ENCODE measurements at regions not wholly inside any gene's neighbourhood (a gene's known extent, or its start where the extent isn't known, plus 50 kb on each side); places are given as distances from the start of the nearest gene placed in this dataset.

DNA sequence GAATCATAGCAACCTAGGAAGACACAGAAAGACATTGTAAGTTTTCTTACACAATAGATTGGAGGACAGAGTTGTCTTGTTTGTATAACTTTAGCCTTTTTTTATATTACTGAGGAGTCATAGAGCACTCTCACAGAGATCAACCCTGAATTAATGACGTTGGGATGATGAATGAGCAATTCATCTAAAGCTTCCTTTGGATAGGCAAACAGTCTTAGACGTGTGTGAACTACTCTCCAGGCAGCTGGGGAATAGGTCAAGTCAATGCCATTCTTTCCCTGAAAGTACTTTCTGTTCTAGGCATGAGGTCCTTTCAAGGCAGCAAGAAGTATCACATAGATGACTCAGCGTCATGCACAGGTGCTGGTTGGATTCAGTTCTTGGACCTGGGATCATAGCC lies 369.1 kb upstream of the NOVA1 start:
- Histone ChIP-seq H3K18ac (ENCODE audit: low read length) (no peak overlapping the region), H2BK5ac (ENCODE audit: low read depth, low read length, poor library complexity) (no peak overlapping the region), H3K4me2 (ENCODE audit: low read length) (no peak overlapping the region), H2AK5ac (ENCODE audit: low read length) (no peak overlapping the region), H3K23ac (ENCODE audit: low read length) (no peak overlapping the region), H3K14ac (ENCODE audit: low read length) (no peak overlapping the region), H3K4me3 (ENCODE audit: low read depth, low read length) (no peak overlapping the region), H4K91ac (ENCODE audit: low read depth, low read length) (no peak overlapping the region), H3K4ac (ENCODE audit: low read depth, low read length) (no peak overlapping the region), H3K9ac (ENCODE audit: low read length) (no peak overlapping the region), H3K79me2 (ENCODE audit: control insufficient read depth, insufficient read depth, low read length, poor library complexity) (no peaks in the 10 kb centered on the region), H3K27me3 (ENCODE audit: insufficient read depth, low read length) (no peaks in the 10 kb centered on the region), H3K9me3 (ENCODE audit: insufficient read depth, low read depth, low read length) (no peaks in the 10 kb centered on the region), H3K79me1 (ENCODE audit: low read length) (no peaks in the 10 kb centered on the region), H2BK120ac (ENCODE audit: insufficient read depth, low read length, poor library complexity) (no peak overlapping the region), H3K27ac (ENCODE audit: low read depth, low read length) (no peak overlapping the region), H4K12ac (ENCODE audit: low read depth, low read length) (no peak overlapping the region), H4K8ac (ENCODE audit: low read depth, low read length) (no peak overlapping the region), H3K4me1 (ENCODE audit: control insufficient read depth in 1 of 2, insufficient read depth in 2 of 2, low read length in 2 of 2) (no peaks in the 10 kb centered on the region), H2AFZ (ENCODE audit: insufficient read depth, low read length, poor library complexity) (no peak overlapping the region), H3K36me3 (ENCODE audit: control insufficient read depth in 1 of 2, insufficient read depth in 2 of 2, low read length in 2 of 2) (no peaks in the 10 kb centered on the region), H2BK12ac (ENCODE audit: low read length) (no peak overlapping the region)
- WGBS (ENCODE audit: extremely low coverage, insufficient coverage, insufficient read length), result no CpG with 5 or more reads among the region's 3 CpGs
- peak in 1 of 2 donors; percentile 36 for DNase-seq

DNA sequence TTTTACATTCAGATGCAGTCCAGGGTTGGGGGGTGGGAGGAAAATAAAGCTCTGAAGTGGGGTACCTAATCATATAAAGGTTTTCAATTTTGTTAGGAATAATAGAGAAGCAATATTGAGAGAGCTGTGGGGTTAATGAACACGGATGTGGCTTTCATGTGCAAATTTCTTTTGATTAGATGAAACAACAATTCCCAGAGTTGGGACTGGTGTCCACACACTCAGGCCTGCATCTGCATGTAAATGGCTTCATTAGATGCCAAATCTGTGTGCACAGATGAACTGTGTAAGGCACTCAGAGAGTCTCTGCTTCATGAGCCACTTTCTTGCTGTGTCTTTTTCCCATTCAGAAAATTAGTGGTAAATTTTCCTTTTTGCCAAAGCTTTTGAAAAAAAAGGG lies 377.1 kb upstream of the NOVA1 start:
- Histone ChIP-seq H2BK120ac (ENCODE audit: insufficient read depth, low read length, poor library complexity) (no peak overlapping the region), H3K4me2 (ENCODE audit: low read length) (no peak overlapping the region), H2BK5ac (ENCODE audit: low read depth, low read length, poor library complexity) (no peak overlapping the region), H3K9ac (ENCODE audit: low read length) (no peak overlapping the region), H3K4me1 (ENCODE audit: control insufficient read depth in 1 of 2, insufficient read depth in 2 of 2, low read length in 2 of 2) (no peaks in the 10 kb centered on the region), H2AK5ac (ENCODE audit: low read length) (no peak overlapping the region), H4K8ac (ENCODE audit: low read depth, low read length) (no peak overlapping the region), H3K4ac (ENCODE audit: low read depth, low read length) (no peak overlapping the region), H2BK12ac (ENCODE audit: low read length) (no peak overlapping the region), H3K79me2 (ENCODE audit: control insufficient read depth, insufficient read depth, low read length, poor library complexity) (no peaks in the 10 kb centered on the region), H3K4me3 (ENCODE audit: low read depth, low read length) (no peak overlapping the region), H3K23ac (ENCODE audit: low read length) (no peak overlapping the region), H3K27ac (ENCODE audit: low read depth, low read length) (no peak overlapping the region), H3K27me3 (ENCODE audit: insufficient read depth, low read length) (no peaks in the 10 kb centered on the region), H3K14ac (ENCODE audit: low read length) (no peak overlapping the region), H3K9me3 (ENCODE audit: insufficient read depth, low read depth, low read length) (no peaks in the 10 kb centered on the region), H4K91ac (ENCODE audit: low read depth, low read length) (no peak overlapping the region), H4K12ac (ENCODE audit: low read depth, low read length) (no peak overlapping the region), H3K18ac (ENCODE audit: low read length) (no peak overlapping the region), H3K36me3 (ENCODE audit: control insufficient read depth in 1 of 2, insufficient read depth in 2 of 2, low read length in 2 of 2) (no peaks in the 10 kb centered on the region), H3K79me1 (ENCODE audit: low read length) (no peaks in the 10 kb centered on the region), H2AFZ (ENCODE audit: insufficient read depth, low read length, poor library complexity) (no peak overlapping the region)
- WGBS (ENCODE audit: extremely low coverage, insufficient coverage, insufficient read length), result no CpG with 5 or more reads among the region's 1 CpG
- DNase-seq, result no peak

DNA sequence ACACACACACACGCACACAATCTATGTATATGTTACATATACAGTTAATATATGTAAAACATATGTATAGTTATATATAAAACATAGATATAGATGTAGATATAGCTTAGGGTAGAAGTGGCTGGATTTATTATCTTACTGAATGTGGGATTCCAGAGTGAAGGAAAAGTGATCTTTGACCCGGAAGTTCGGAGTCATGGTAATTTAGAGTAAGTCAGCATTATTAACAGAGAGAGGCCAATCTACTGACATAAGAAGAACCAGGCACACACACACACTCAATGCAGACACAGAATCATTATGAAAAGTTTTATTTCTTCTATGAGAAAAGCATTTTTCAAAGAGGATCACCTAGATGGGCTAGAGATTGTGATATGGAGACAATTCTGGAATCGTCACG lies 384.2 kb upstream of the NOVA1 start:
- no peak overlapping the region for H3K4me3 ChIP-seq (ENCODE audit: low read depth, low read length)

DNA sequence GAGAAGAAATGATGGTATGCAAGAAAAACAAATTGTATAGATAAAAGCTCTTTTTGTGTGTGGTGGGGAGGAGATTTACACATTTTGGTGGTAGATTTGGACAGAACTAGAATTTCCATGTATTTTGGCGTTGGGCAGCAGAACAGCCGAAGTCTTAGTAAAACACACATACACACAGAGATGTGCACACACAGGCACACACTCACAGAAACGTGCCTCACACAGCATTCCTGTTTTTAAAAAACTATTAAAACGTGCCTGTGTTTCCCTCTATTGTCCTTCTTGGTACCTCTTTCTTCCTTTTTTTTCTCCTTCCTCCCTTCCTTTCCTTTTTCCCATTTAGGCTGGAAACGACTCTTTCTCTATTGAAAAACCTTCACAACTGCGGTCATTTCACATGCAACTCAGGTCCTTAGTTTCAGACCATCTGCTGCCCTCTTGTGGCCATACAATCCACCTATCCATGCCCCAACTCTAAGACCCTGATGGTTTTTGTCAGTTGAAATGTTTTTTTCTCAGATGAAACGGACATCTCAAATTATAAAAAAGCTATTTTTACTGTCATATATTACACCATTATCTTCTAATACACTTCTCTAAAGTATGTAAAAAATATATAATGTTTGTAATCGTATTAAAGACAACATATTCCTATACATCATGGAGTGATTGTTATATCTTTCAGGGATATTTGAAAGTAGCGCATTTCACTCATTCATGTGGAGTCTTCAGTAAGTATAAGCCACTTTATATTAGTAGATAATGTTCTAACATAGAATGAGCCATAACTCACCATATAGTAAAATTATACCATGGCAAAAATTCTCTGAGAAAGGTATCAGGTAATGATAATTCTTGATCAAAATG lies 386.7 kb upstream of the NOVA1 start:
- H3K27ac ChIP-seq (ENCODE audit: low read depth, low read length), result no peak overlapping the region
- no peak overlapping the region for H3K23ac ChIP-seq (ENCODE audit: low read length)
- WGBS (ENCODE audit: extremely low coverage, insufficient coverage, insufficient read length), result no CpG with 5 or more reads among the region's 9 CpGs
- H3K79me2 ChIP-seq (ENCODE audit: control insufficient read depth, insufficient read depth, low read length, poor library complexity), result no peaks in the 10 kb centered on the region
- no peak overlapping the region for H4K91ac ChIP-seq (ENCODE audit: low read depth, low read length)
- H3K14ac ChIP-seq (ENCODE audit: low read length), result no peak overlapping the region
- no peak overlapping the region for H3K18ac ChIP-seq (ENCODE audit: low read length)
- H4K12ac ChIP-seq (ENCODE audit: low read depth, low read length), result no peak overlapping the region
- no peak overlapping the region for H2AK5ac ChIP-seq (ENCODE audit: low read length)
- no peak overlapping the region for H2BK120ac ChIP-seq (ENCODE audit: insufficient read depth, low read length, poor library complexity)
- no peaks in the 10 kb centered on the region for H3K79me1 ChIP-seq (ENCODE audit: low read length)
- H4K8ac ChIP-seq (ENCODE audit: low read depth, low read length), result no peak overlapping the region
- no peak overlapping the region for H3K9ac ChIP-seq (ENCODE audit: low read length)
- DNase-seq, result peak; percentile 14 to 64
- H3K4ac ChIP-seq (ENCODE audit: low read depth, low read length), result no peak overlapping the region
- no peak overlapping the region for H2AFZ ChIP-seq (ENCODE audit: insufficient read depth, low read length, poor library complexity)
- no peaks in the 10 kb centered on the region for H3K36me3 ChIP-seq (ENCODE audit: control insufficient read depth in 1 of 2, insufficient read depth in 2 of 2, low read length in 2 of 2)
- H3K27me3 ChIP-seq (ENCODE audit: insufficient read depth, low read length), result no peaks in the 10 kb centered on the region
- H3K4me1 ChIP-seq (ENCODE audit: control insufficient read depth in 1 of 2, insufficient read depth in 2 of 2, low read length in 2 of 2), result no peaks in the 10 kb centered on the region
- no peak overlapping the region for H3K4me2 ChIP-seq (ENCODE audit: low read length)
- no peaks in the 10 kb centered on the region for H3K9me3 ChIP-seq (ENCODE audit: insufficient read depth, low read depth, low read length)
- H3K4me3 ChIP-seq (ENCODE audit: low read depth, low read length), result no peak overlapping the region
- H2BK12ac ChIP-seq (ENCODE audit: low read length), result no peak overlapping the region
- no peak overlapping the region for H2BK5ac ChIP-seq (ENCODE audit: low read depth, low read length, poor library complexity)

More for the DNA sequence above, 384.2 kb upstream of the NOVA1 start:
- Histone ChIP-seq H3K36me3 (ENCODE audit: control insufficient read depth in 1 of 2, insufficient read depth in 2 of 2, low read length in 2 of 2) (no peaks in the 10 kb centered on the region), H4K8ac (ENCODE audit: low read depth, low read length) (no peak overlapping the region), H4K91ac (ENCODE audit: low read depth, low read length) (no peak overlapping the region), H2BK12ac (ENCODE audit: low read length) (no peak overlapping the region), H3K79me1 (ENCODE audit: low read length) (no peaks in the 10 kb centered on the region), H2AFZ (ENCODE audit: insufficient read depth, low read length, poor library complexity) (no peak overlapping the region), H2BK5ac (ENCODE audit: low read depth, low read length, poor library complexity) (no peak overlapping the region), H2BK120ac (ENCODE audit: insufficient read depth, low read length, poor library complexity) (no peak overlapping the region), H3K14ac (ENCODE audit: low read length) (no peak overlapping the region), H4K12ac (ENCODE audit: low read depth, low read length) (no peak overlapping the region), H3K27me3 (ENCODE audit: insufficient read depth, low read length) (no peaks in the 10 kb centered on the region), H3K27ac (ENCODE audit: low read depth, low read length) (no peak overlapping the region), H3K9ac (ENCODE audit: low read length) (no peak overlapping the region), H3K9me3 (ENCODE audit: insufficient read depth, low read depth, low read length) (no peaks in the 10 kb centered on the region), H3K4me2 (ENCODE audit: low read length) (no peak overlapping the region), H3K4ac (ENCODE audit: low read depth, low read length) (no peak overlapping the region), H2AK5ac (ENCODE audit: low read length) (no peak overlapping the region), H3K4me1 (ENCODE audit: control insufficient read depth in 1 of 2, insufficient read depth in 2 of 2, low read length in 2 of 2) (no peaks in the 10 kb centered on the region), H3K18ac (ENCODE audit: low read length) (no peak overlapping the region), H3K23ac (ENCODE audit: low read length) (no peak overlapping the region), H3K79me2 (ENCODE audit: control insufficient read depth, insufficient read depth, low read length, poor library complexity) (no peaks in the 10 kb centered on the region)
- no CpG with 5 or more reads among the region's 5 CpGs for WGBS (ENCODE audit: extremely low coverage, insufficient coverage, insufficient read length)
- DNase-seq, result no peak
